ENCODE measurements at regions not wholly inside any gene's neighbourhood (a gene's known extent, or its start where the extent isn't known, plus 50 kb on each side); places are given as distances from the start of the nearest gene placed in this dataset.
A peak's percentile ranks its signal among the peaks of the same experiment; 100 is the strongest.
"Not testable (repeated sequence)": the region's sequence is repeated elsewhere in the genome, so short reads cannot be mapped to it uniquely, and the experiment has no call there.

- no peak for DNase-seq (ENCODE audit: low read depth)
Observed at GRCh38 chr20:57980506-57980905, 247.9 kb downstream of the ANKRD60 start.

GRCh38 chr20:57977569-57977968 is 250.9 kb downstream of the ANKRD60 start:
- no peak for DNase-seq (ENCODE audit: low read depth)

- DNase-seq (ENCODE audit: low read depth), result no peak
Observed at GRCh38 chr20:57977141-57977540, 251.3 kb downstream of the ANKRD60 start.

- DNase-seq (ENCODE audit: low read depth), result no peak
Observed at GRCh38 chr20:57974863-57975262, 253.6 kb downstream of the ANKRD60 start.

GRCh38 chr20:57973886-57974285 is 254.6 kb downstream of the ANKRD60 start:
- DNase-seq (ENCODE audit: low read depth), result no peak

- DNase-seq (ENCODE audit: low read depth), result not testable (repeated sequence)
Observed at GRCh38 chr20:57971583-57971982, 256.9 kb downstream of the ANKRD60 start.

GRCh38 chr20:57970856-57971255 is 257.6 kb downstream of the ANKRD60 start:
- DNase-seq (ENCODE audit: low read depth), result no peak

- DNase-seq (ENCODE audit: low read depth), result no peak
Observed at GRCh38 chr20:57970116-57970515, 258.3 kb downstream of the ANKRD60 start.

GRCh38 chr20:57968120-57968519 is 258.3 kb upstream of the PMEPA1 start:
- DNase-seq (ENCODE audit: low read depth), result no peak

- DNase-seq (ENCODE audit: low read depth), result no peak
Observed at GRCh38 chr20:57967364-57967763, 257.5 kb upstream of the PMEPA1 start.

GRCh38 chr20:57966620-57967019 is 256.8 kb upstream of the PMEPA1 start:
- no peak for DNase-seq (ENCODE audit: low read depth)

GRCh38 chr20:57965441-57965840 is 255.6 kb upstream of the PMEPA1 start:
- no peak for DNase-seq (ENCODE audit: low read depth)

- peak; percentile 9 for DNase-seq (ENCODE audit: low read depth)
Observed at GRCh38 chr20:57964011-57964862, 254.4 kb upstream of the PMEPA1 start.

GRCh38 chr20:57960803-57961575 is 251.2 kb upstream of the PMEPA1 start:
- DNase-seq (ENCODE audit: low read depth), result no peak

- no peak for DNase-seq (ENCODE audit: low read depth)
Observed at GRCh38 chr20:57959589-57959988, 249.8 kb upstream of the PMEPA1 start.

- no peak for DNase-seq (ENCODE audit: low read depth)
Observed at GRCh38 chr20:57959018-57959417, 249.2 kb upstream of the PMEPA1 start.

- no peak for DNase-seq (ENCODE audit: low read depth)
Observed at GRCh38 chr20:57958050-57958420, 248.2 kb upstream of the PMEPA1 start.

- DNase-seq (ENCODE audit: low read depth), result peak; percentile 8
Observed at GRCh38 chr20:57957411-57958049, 247.7 kb upstream of the PMEPA1 start.

GRCh38 chr20:57953638-57954037 is 243.8 kb upstream of the PMEPA1 start:
- no peak for DNase-seq (ENCODE audit: low read depth)

GRCh38 chr20:57952136-57952535 is 242.3 kb upstream of the PMEPA1 start:
- DNase-seq (ENCODE audit: low read depth), result no peak

- no peak for DNase-seq (ENCODE audit: low read depth)
Observed at GRCh38 chr20:57951549-57951948, 241.7 kb upstream of the PMEPA1 start.

Measured in myocyte (in vitro differentiated cells).